Osteocyte (in vitro differentiated cells): ENCODE measurements at regions not wholly inside any gene's neighbourhood (a gene's known extent, or its start where the extent isn't known, plus 50 kb on each side); places are given as distances from the start of the nearest gene placed in this dataset.
"Not testable (repeated sequence)": the region's sequence is repeated elsewhere in the genome, so short reads cannot be mapped to it uniquely, and the experiment has no call there.

ENCODE experiments used
- DNase-seq: peaks from one replicate; pipeline ENCODE4 v3.0.0; 2021; ENCODE audit warnings: mixed read lengths; ENCODE audit not compliant: unreplicated experiment; ENCODE audit errors: extremely low spot score
- H3K27ac Mint-ChIP-seq: one replicate; pipeline ENCODE4 v1.8.0; 2021; ENCODE audit warnings: mild to moderate bottlenecking, mixed read lengths; ENCODE audit not compliant: unreplicated experiment
- H3K27me3 Mint-ChIP-seq: one replicate; pipeline ENCODE4 v1.8.0; 2021; ENCODE audit warnings: mixed read lengths; ENCODE audit not compliant: unreplicated experiment
- H3K36me3 Mint-ChIP-seq: one replicate; pipeline ENCODE4 v1.8.0; 2021; ENCODE audit warnings: mixed read lengths; ENCODE audit not compliant: unreplicated experiment
- H3K4me1 Mint-ChIP-seq: one replicate; pipeline ENCODE4 v1.8.0; 2021; ENCODE audit warnings: mixed read lengths; ENCODE audit not compliant: unreplicated experiment
- H3K4me3 Mint-ChIP-seq: one replicate; pipeline ENCODE4 v1.8.0; 2021; ENCODE audit warnings: mild to moderate bottlenecking, moderate library complexity, mixed read lengths; ENCODE audit not compliant: unreplicated experiment
- H3K9me3 Mint-ChIP-seq: one replicate; pipeline ENCODE4 v1.8.0; 2021; ENCODE audit warnings: mixed read lengths; ENCODE audit not compliant: unreplicated experiment
- TF ChIP-seq, protein P1 (sequence below): fragments of 200-600 bp; sonication (generic); IDR thresholded peaks from 2 replicates; pipeline ENCODE4 v1.5.0; 2021; ENCODE audit warnings: antibody characterized with exemption, mild to moderate bottlenecking, moderate library complexity

DNA sequence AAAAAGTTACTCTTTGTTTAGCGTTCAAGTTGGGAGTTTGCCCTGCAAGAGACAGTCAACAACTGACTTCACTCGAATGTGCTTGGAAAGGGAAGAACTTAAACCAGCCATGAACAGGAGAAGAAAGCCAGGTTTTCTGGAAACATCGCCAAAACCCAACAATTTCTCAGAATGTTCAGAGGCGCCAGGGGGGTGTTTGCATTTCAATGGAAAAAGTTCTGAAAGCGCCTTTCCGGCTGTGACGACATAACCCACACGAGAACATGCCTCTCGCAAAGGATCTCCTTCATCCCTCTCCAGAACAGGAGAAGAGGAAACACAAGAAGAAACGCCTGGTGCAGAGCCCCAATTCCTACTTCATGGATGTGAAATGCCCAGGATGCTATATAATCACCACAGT, 78.1 kb upstream of the ADGRA3 start:
- H3K36me3 Mint-ChIP-seq: no peaks in the 10 kb centered on the region
- H3K4me3 Mint-ChIP-seq: no peak overlapping the region
- DNase-seq: no peak
- no peak overlapping the region for H3K27ac Mint-ChIP-seq
- TF ChIP-seq, protein P1, sequence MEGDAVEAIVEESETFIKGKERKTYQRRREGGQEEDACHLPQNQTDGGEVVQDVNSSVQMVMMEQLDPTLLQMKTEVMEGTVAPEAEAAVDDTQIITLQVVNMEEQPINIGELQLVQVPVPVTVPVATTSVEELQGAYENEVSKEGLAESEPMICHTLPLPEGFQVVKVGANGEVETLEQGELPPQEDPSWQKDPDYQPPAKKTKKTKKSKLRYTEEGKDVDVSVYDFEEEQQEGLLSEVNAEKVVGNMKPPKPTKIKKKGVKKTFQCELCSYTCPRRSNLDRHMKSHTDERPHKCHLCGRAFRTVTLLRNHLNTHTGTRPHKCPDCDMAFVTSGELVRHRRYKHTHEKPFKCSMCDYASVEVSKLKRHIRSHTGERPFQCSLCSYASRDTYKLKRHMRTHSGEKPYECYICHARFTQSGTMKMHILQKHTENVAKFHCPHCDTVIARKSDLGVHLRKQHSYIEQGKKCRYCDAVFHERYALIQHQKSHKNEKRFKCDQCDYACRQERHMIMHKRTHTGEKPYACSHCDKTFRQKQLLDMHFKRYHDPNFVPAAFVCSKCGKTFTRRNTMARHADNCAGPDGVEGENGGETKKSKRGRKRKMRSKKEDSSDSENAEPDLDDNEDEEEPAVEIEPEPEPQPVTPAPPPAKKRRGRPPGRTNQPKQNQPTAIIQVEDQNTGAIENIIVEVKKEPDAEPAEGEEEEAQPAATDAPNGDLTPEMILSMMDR: no peak
- peaks cover 22% of the 10 kb centered on the region for H3K27me3 Mint-ChIP-seq
- H3K4me1 Mint-ChIP-seq: no peaks in the 10 kb centered on the region
- no peaks in the 10 kb centered on the region for H3K9me3 Mint-ChIP-seq

DNA sequence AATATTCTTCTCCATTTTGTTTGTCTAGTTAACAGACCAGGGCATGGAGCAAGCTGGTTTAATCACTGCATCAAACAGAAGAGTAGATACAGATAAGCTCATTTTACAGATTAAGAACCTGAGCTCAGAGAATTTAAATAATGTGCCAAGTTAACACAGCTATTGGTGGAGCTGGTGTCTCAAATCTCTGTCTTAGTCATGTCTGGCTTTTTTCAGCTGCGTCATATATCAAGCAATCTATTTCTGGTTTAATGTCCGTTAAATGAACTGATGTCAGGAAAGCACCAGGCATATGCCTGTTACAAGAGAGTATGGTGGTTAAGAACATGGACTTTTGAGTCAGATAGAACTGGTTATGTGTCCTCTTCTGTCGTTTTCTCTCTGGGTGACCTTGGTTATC, 79.8 kb upstream of the ADGRA3 start:
- no peaks in the 10 kb centered on the region for H3K9me3 Mint-ChIP-seq
- H3K36me3 Mint-ChIP-seq: no peaks in the 10 kb centered on the region
- no peak overlapping the region for H3K4me3 Mint-ChIP-seq
- no peak overlapping the region for H3K27ac Mint-ChIP-seq
- no peaks in the 10 kb centered on the region for H3K4me1 Mint-ChIP-seq
- TF ChIP-seq, protein P1: no peak
- peaks cover 18% of the 10 kb centered on the region for H3K27me3 Mint-ChIP-seq
- no peak for DNase-seq

DNA sequence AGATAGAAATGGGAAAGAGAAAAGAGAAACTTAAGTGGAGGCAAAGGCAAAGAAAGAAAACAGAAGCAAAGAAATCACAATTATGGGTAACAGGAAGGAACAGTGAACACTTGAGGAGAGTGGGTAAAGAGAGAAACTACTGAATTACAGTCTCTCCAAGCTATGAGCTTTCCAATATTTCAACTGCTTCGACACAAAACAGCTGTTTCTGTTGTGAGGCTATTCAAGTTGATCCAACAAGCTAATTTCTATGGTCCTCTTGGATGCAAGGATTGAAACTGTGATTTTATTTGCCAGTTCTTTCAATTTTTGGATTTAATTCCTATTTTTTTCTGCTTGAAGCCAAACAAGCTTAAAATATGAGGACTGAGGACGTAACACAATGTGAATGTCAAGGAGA, 80.5 kb upstream of the ADGRA3 start:
- DNase-seq: no peak
- Mint-ChIP-seq H3K9me3 (no peaks in the 10 kb centered on the region), H3K27ac (no peak overlapping the region), H3K4me3 (no peak overlapping the region), H3K27me3 (peaks cover 11% of the 10 kb centered on the region), H3K4me1 (no peaks in the 10 kb centered on the region), H3K36me3 (no peaks in the 10 kb centered on the region)
- TF ChIP-seq, protein P1: no peak

DNA sequence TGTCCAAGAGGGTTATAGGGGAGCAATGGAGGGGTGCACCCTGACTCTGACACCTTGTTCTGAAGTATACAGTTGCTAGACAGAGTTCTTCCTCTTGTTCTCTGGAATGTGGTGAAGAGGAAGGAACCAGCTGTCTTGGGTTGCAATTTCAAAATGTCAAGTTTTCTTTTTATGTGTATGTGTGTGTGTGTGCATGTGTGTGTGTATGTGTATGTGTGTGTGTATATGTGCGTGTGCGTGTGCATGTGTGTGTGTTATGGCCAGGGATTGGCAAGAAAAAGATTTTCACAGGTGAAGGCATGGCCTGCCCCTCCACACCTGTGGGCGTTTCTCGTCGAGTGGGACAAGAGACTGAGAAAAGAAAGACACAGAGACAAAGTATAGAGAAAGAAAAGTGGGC, 81.6 kb upstream of the ADGRA3 start:
- no peak for DNase-seq
- no peak overlapping the region for H3K4me3 Mint-ChIP-seq
- no peaks in the 10 kb centered on the region for H3K9me3 Mint-ChIP-seq
- no peaks in the 10 kb centered on the region for H3K36me3 Mint-ChIP-seq
- TF ChIP-seq, protein P1: no peak
- H3K27me3 Mint-ChIP-seq: peaks cover 10% of the 10 kb centered on the region
- H3K4me1 Mint-ChIP-seq: no peaks in the 10 kb centered on the region
- H3K27ac Mint-ChIP-seq: no peak overlapping the region

DNA sequence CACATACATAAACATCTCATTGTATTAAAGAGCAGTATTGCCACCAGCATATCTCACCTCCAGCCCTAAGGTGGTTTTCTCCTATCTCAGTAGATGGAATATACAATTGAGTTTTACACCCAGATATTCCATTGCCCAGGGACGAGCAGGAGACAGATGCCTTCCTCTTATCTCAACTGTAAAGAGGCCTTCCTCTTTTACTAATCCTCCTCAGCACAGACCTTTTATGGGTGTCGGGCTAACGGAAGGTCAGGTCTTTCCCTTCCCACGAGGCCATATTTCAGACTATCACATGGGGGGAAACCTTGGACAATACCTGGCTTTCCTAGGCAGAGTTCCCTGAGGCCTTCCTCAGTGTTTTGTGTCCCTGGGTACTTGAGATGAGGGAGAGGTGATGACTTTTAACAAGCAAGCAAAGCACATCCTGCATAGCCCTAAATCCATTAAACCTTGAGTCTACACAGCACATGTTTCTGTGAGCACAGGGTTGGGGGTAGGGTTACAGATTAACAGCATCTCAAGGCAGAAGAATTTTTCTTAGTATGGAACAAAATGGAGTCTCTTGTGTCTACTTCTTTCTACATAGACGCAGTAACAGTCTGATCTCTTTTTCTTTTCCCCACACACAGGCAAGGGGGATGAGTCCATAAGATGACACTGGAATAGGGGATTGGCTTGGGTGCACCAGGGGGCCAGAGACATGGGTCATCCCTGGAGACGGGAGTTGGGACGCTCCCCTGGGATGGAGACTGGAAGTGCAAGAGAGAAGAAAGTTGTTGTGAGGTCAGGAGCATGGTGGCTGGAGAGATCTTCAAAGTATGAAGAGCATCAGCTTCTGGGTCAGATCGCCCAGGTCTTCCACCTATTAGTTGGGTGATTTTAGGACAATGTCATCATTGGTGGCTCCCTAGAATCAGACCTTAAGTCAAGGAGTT, 82.5 kb upstream of the ADGRA3 start:
- H3K4me1 Mint-ChIP-seq, DNase-seq, H3K4me3 Mint-ChIP-seq, H3K9me3 Mint-ChIP-seq, H3K27ac Mint-ChIP-seq, H3K36me3 Mint-ChIP-seq: not testable (repeated sequence)
- H3K27me3 Mint-ChIP-seq: peaks cover 10% of the 10 kb centered on the region

DNA sequence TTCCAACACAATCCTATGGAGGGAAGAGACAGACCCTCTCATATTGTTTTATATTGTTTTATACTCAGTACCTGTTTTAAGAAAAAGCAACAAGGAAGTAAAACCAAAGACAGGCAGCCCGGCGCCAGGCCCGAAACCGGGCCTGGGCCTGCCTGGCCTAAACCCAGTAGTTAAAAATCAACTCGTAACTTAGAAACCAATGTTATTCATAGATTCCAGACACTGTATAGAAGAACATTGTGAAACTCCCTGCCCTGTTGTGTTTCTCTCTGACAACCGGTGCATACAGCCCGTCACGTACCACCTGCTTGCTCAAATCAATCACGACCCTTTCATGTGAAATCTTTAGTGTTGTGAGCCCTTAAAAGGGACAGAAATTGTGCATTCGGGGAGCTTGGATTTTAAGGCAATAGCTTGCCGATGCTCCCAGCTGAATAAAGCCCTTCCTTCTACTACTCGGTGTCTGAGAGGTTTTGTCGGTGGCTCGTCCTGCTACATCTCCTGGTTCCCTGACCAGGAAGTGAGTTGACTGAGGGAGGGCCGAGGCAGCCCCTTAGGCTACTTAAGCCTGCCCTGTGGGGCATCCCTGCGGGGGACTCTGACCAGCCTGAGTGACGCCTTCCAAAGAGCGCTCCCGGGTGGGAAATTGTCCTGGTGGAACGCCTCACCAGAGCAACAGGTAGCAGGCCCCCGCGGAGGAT, 83.5 kb upstream of the ADGRA3 start:
- H3K27ac Mint-ChIP-seq, H3K36me3 Mint-ChIP-seq, DNase-seq, H3K4me3 Mint-ChIP-seq, H3K9me3 Mint-ChIP-seq, H3K4me1 Mint-ChIP-seq: not testable (repeated sequence)
- H3K27me3 Mint-ChIP-seq: peaks cover 10% of the 10 kb centered on the region

DNA sequence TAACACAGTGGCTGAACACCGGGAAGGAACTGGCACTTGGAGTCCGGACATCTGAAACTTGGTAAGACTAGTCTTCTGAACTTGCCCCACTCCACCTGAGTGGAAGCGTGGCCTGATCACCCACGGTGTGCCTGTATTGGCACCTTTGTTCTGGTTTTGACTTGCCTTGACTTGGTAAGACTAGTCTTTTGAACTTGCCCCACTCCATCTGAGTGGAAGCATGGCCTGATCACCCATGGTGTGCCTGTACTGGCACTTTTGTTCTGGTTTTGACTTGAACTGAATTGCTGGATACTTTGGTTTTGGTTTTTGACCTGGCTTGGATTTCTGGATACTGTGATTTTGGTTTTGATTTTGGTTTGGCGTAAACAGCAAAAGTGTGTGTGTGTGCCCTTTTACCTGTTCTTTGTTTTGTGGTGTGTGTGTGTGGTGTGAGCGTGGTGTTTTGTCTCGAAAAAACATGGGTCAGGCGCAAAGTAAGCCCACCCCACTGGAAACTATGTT, 84.1 kb upstream of the ADGRA3 start:
- not testable (repeated sequence) for H3K4me3 Mint-ChIP-seq, H3K9me3 Mint-ChIP-seq, H3K4me1 Mint-ChIP-seq, DNase-seq, H3K36me3 Mint-ChIP-seq, H3K27ac Mint-ChIP-seq
- H3K27me3 Mint-ChIP-seq: peaks cover 10% of the 10 kb centered on the region

DNA sequence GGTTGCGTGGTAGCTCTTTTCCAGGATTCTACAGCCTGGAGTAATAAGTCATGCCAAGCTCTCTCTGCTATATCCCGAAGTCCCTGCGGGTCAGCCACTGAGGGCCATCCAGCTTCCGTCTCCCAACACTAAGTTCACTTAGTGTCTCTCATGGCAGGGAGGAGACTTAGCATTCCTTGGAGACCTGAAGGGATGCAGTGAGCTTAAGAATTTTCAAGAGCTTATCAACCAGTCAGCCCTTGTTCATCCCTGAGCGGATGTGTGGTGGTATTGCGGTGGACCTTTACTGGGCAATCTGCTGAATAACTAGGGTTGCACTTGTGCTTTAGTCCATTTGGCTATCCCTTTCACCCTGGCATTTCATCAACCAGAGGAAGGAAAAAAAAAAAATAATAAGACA, 85.8 kb upstream of the ADGRA3 start:
- not testable (repeated sequence) for H3K4me3 Mint-ChIP-seq, DNase-seq, H3K27ac Mint-ChIP-seq, H3K4me1 Mint-ChIP-seq, H3K9me3 Mint-ChIP-seq, H3K27me3 Mint-ChIP-seq, H3K36me3 Mint-ChIP-seq
